Activated CD4-positive, alpha-beta T cell treated with anti-CD3 and anti-CD28 coated beads, Interleukin-2, Interleukin-6, amounts not matched to agents 100 ng/mL and 50 ng/mL, durations not matched to agents 16 hours and 8 hours (primary cell): ENCODE measurements at regions not wholly inside any gene's neighbourhood (a gene's known extent, or its start where the extent isn't known, plus 50 kb on each side); places are given as distances from the start of the nearest gene placed in this dataset.

Source experiments
- DNase-seq: peaks from one replicate; pipeline ENCODE4 v3.0.0-alpha.2; 2020

DNA sequence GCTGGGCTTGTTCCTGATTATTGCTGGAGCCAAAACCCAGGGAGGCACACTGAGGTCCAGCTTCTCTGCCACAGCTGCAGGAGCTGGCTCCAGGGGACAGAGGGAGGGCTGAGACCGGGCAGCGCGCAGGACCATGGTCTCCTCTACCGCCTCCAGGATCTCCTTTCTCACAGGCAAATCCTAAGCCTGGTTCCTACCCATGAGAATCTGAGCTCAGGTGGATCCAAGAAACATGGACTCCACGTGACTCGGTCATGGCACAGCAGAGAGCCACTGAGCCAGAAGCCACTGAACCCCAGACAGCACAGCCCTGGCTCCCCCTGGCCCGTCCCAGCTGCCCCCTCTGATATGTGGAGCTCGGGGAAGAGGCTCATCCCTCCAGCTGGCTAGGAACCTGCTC, 653.4 kb upstream of the ID2 start:
- DNase-seq, result no peak

DNA sequence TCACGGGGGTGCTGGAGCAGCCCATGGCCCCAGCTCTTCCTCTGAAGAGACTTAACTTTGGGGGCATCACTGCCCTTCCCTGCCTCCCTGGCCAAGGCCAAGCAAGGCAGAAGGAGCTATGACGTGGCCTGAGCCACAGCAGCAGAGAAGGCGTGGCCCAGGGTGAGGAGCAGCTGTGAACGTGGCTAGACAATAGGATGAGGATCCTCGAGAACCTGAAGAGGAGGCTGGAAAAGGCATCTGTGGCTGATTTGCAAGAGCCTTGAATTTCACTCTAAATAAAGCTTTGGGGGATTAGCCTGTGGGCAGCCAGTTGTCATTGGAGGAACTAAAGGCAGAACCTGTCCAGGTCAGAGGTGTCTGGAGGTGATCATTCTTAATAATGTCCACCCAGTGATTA, 652.9 kb upstream of the ID2 start:
- DNase-seq, result no peak

GRCh38 chr2:8030573-8031303, 651.1 kb upstream of the ID2 start:
- DNase-seq, result no peak

- no peak for DNase-seq
Measured at GRCh38 chr2:8031370-8031769, 650.5 kb upstream of the ID2 start.

- DNase-seq, result no peak
Measured at GRCh38 chr2:8033546-8034096, 648.2 kb upstream of the ID2 start.

- DNase-seq, result no peak
Measured at GRCh38 chr2:8036366-8036765, 645.5 kb upstream of the ID2 start.

DNA sequence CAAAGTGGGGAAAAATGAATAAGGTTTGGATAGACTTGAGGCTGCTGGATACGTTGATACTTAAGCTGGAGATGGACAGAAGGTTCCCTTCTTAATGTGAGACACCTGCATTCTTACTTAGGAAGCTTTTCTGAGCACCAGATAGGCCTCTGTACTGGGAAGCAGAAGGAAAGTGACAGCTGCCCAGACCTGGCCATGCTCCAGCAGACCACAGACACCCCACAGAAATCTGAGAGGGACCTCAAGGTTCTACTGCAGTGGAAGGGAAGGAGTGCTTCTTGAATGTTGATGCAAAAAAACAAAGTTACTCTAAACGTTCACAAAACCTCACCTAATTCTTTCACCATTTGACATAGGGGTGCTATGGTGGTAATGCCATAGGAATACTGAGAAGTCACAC, 642.1 kb upstream of the ID2 start:
- DNase-seq, result no peak

- DNase-seq, result no peak
Measured at GRCh38 chr2:8043295-8043694, 638.6 kb upstream of the ID2 start.

DNA sequence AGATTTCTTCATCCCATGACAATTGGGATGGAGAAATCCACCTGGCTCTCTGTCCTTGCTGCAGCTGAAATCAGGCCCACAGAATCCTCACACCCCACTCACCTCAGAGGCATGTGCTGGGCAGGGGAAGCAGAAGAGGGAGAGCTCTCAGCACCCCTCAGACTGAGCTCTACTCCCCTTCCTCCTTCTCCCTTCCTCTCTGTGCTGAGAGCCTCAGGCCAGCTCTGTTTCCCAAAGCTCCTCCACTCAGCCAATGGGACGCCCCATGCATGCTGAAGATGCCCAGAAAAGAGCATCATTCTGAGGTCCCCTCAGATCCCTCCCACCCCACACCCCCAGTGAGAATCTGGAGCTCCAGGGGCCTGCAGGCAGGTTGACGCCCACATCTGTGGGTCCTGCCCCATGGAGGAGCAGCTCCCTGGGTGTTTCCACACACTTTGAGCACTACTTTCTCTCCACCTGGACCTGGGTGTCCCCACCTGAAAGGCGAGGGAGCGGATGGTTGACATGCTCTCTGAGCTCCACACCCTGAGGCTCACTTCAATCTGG, 637.7 kb upstream of the ID2 start:
- no peak for DNase-seq

DNA sequence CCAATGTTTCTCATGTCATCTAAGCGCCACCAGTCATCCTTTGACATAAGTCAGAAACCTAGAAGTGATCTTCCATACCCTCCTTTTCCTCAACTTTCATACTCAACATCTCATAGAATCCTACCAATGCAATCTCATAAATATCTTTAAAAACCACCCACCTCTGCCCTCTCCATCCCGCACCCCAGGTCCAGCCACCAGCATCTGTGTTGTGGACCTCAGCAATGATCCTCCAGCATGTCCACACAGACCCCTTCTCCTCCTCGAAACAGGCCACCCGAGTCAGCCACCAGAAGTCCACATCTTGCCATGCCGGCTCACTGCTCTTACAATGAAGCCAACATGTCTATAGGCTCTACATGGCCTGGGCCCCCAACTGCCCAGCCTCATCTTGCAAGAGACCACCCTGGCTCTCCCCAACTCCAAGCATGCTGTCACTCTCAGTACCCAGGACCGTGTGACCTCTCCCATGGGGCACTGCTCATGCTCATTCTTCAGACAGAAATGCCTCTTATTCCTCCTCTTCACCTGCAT, 636.7 kb upstream of the ID2 start:
- DNase-seq, result no peak

GRCh38 chr2:8046849-8047248, 635.0 kb upstream of the ID2 start:
- DNase-seq, result no peak

- DNase-seq, result no peak
Measured at GRCh38 chr2:8049176-8049575, 632.7 kb upstream of the ID2 start.

DNA sequence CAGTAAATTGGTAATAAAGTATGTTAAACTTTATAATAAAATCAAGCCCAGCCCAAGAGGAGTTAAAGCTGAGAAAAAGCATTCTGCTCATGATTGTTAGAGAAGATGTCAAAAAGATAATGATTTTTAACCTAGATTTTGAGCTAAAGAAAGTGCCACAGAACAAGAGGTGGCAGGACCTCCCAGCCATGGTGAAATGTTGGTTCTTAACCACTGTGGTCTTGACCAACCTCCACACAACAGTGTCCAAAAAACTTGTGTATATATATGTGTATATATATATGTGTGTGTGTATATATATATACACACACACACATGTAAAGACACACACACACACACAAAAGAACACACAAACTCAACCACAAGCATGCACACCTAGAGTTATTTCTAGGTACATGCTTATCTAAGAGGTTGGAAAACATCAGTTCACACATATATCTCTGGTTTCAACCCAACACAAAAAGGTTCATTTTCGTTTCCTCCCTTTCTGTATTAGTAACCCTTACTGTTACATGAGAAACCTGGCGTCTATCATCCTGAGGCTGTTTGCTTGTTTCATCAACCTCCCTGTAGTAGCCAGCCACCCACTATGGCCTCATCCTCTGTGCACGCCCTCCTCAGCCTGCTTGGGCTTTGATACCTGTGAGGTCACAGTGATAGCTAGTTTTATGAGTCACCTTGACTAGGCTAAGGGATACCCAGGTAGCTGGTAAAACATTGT, 631.8 kb upstream of the ID2 start:
- DNase-seq, result peak; percentile 79

DNA sequence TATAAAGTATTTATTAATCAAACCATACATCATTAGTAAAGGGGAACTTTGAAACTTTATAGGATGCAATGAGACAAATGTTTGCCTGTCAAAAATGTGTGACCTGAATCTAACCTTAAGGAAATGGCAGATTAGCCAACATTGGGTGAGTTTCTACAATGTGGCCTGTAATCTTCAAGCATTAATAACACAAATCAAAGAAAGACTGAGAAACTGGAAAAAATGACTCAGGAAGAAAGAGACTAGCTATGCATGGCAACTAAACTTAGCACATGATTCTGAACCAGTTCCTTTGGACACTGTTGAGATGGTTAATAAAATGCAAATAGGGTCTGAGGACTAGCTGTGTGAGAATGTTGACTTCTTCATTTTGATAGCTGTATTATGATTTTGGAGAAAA, 628.6 kb upstream of the ID2 start:
- no peak for DNase-seq

DNA sequence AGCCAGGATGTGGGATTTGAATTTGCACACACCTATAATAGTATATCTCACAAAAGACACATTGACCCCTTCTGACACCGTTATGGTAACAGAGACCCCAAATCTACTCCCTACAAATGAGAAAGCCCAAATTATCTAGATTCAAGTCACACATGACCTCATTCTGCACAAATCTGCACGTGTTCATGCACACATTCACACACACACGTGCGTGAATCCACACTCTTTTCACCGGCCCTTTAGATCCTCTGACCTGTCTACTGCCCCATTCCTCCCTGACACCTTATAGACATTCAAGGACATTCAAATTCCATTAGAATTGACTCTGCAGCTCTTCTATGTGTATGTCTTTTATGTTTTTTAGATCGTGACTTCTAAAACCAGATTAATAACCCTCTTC, 627.8 kb upstream of the ID2 start:
- no peak for DNase-seq

DNA sequence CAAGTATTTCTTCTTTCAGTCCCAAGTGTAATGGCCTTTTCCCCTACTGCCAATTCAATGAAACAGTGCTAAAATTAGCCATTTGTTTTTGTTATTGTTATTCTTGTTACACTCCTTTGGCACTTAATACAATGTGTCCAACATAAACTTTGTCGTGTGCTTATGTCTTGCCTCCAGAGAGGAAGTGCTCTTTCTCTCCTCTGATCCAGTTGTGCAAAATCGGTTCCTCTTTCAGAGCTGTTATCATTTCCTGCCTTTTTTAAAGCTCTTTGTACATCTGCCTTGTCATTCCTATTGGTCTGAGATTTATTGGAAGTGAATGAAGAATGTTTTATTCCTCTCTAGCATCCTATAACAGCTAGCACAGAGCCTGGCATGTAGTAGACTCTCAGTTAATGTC, 623.2 kb upstream of the ID2 start:
- DNase-seq, result no peak

GRCh38 chr2:8059255-8059654, 622.6 kb upstream of the ID2 start:
- no peak for DNase-seq

DNA sequence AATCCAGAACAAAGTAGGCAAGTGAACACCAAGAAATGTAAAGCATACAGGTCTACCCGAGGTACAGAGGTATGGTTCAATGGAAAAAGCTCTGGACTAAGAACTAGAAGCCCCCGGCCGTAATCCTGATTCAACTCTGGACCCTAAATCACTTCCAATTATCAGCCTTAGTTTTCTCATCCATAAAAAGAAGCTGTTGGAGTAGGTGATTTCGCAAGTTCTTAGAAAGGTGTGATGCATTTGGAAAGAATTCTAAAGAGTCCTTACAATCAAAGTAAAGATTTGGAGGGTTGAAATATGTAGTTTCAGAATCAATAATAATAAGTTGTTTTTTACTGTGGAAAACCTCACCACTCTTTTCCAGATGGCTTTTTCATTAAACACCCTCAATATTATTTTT, 622.1 kb upstream of the ID2 start:
- DNase-seq, result no peak

GRCh38 chr2:8061219-8061618, 620.6 kb upstream of the ID2 start:
- no peak for DNase-seq

DNA sequence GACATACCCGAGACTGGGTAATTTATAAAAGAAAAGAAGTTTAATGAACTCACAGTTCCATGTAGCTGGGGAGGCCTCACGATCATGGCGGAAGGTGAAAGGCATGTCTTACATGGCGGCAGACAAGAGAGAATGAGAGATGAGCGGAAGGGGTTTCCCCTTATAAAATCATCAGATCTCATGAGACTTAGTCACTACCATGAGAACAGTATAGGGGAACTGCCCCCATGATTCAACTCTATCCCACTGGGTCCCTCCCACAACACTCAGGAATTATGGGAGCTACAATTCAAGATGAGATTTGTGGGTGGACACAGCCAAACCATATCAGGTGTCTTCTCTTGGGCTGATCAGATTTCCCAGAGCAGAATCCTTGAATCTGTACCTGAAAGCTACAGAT, 617.3 kb upstream of the ID2 start:
- DNase-seq, result no peak

DNA sequence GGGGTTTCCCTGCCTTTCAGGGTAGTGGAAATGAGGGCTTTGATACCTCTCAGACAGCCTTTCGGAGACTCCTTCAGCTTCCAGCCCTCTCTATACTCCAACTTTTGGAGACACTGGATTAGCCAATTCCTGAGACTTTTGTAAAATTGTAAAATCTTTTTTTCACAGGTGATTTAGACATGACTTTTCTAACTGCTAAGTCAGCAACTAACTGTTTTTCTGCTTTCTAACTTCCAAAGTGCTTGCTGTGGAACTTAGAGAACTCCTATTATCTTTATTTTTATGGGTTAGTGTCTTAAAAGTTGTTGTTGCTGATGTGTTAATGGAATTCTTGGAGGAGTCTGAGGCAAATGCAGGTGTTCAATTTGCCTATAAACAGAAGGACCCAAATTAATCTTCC, 616.7 kb upstream of the ID2 start:
- no peak for DNase-seq

GRCh38 chr2:8067784-8068336, 614.0 kb upstream of the ID2 start:
- no peak for DNase-seq

DNA sequence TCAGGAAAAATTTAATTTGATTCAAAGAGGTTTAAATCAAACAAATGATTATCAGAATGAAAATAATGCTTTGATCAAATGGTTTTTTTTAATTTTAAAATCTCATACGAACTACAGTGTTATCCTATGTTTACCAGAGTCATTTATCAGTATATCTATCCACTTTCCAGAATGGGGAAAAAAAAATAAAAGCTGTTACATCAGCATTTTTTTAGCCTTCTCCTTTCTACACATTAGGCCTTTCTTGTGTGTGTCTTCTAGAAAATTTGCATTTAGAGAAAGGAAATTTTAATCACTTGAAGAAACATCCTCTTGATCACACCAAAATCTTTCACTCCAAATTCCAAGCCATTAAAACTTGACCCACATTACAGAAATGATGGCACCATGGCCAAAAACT, 608.9 kb upstream of the ID2 start:
- no peak for DNase-seq

DNA sequence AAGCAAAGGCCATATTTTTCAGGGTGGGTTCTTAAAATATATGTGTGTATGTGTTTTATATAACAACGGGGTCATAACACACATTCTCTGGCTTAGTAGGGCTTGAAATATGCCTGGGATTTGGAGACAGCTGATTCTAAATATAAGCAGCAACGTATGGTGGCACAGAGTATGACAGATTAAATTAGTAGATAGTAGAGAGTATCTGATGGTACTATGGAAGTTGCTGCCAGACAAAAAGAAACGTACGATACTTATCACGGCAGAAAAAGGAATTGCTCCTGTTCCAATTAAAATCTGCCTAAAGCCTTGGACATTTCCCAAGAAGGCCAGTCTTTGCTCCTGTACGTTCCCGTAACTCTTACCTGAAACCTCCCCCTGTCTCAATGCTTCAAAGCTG, 607.9 kb upstream of the ID2 start:
- DNase-seq, result no peak
